Astrocyte (in vitro differentiated cells and primary cell): ENCODE measurements at regions not wholly inside any gene's neighbourhood (a gene's known extent, or its start where the extent isn't known, plus 50 kb on each side); places are given as distances from the start of the nearest gene placed in this dataset.

ENCODE experiments used
- DNase-seq: peaks from one replicate; pipeline ENCODE4 v3.0.0-alpha.2; 2010; ENCODE audit warnings: low read depth
- FAIRE-seq: peaks from 2 replicates; lab custom pipeline; 2011; peaks lifted over from hg19 to GRCh38; lab: Jason Lieb, UNC
- H2AFZ ChIP-seq: 2 replicates; pipeline ENCODE4 v1.6.0; 2012; ENCODE audit warnings: low read depth, low read length, inconsistent platforms
- H3K27ac ChIP-seq: 2 replicates; pipeline ENCODE4 v1.5.1; 2011; ENCODE audit warnings: low read depth, low read length, inconsistent platforms
- H3K27me3 ChIP-seq: 2 replicates; pipeline ENCODE4 v1.6.0; 2011; ENCODE audit warnings: low read length, inconsistent platforms; ENCODE audit not compliant: insufficient read depth
- H3K36me3 ChIP-seq: 2 replicates; pipeline ENCODE4 v1.5.1; 2011; ENCODE audit warnings: low read length, inconsistent platforms; ENCODE audit not compliant: insufficient read depth
- H3K4me1 ChIP-seq: 2 replicates; pipeline ENCODE4 v1.5.1; 2011; ENCODE audit warnings: low read length, inconsistent platforms; ENCODE audit not compliant: insufficient read depth
- H3K4me2 ChIP-seq: 2 replicates; pipeline ENCODE4 v1.6.0; 2012; ENCODE audit warnings: low read length, inconsistent platforms
- H3K4me3 ChIP-seq: 2 replicates; pipeline ENCODE4 v1.5.1; 2011; ENCODE audit warnings: low read depth, mild to moderate bottlenecking, low read length, inconsistent platforms; ENCODE audit not compliant: insufficient read depth
- H3K79me2 ChIP-seq: 2 replicates; pipeline ENCODE4 v1.6.0; 2012; ENCODE audit warnings: mild to moderate bottlenecking, low read length, inconsistent platforms; ENCODE audit not compliant: insufficient read depth
- H3K9ac ChIP-seq: 2 replicates; pipeline ENCODE4 v1.6.0; 2012; ENCODE audit warnings: mild to moderate bottlenecking, low read length, inconsistent platforms
- H3K9me3 ChIP-seq: 2 replicates; pipeline ENCODE4 v1.5.1; 2012; ENCODE audit warnings: low read depth, mild to moderate bottlenecking, low read length, inconsistent platforms; ENCODE audit not compliant: insufficient read depth
- H4K20me1 ChIP-seq: 2 replicates; pipeline ENCODE4 v1.6.0; 2012; ENCODE audit warnings: low read length, inconsistent platforms; ENCODE audit not compliant: insufficient read depth
- H3K27ac Mint-ChIP-seq: one replicate; pipeline ENCODE4 v1.8.0; 2021; ENCODE audit warnings: mild to moderate bottlenecking, mixed read lengths; ENCODE audit not compliant: unreplicated experiment
- H3K27me3 Mint-ChIP-seq: one replicate; pipeline ENCODE4 v1.8.0; 2021; ENCODE audit warnings: low read depth, mixed read lengths; ENCODE audit not compliant: unreplicated experiment
- H3K36me3 Mint-ChIP-seq: one replicate; pipeline ENCODE4 v1.8.0; 2021; ENCODE audit warnings: low read depth, mixed read lengths; ENCODE audit not compliant: unreplicated experiment
- H3K4me1 Mint-ChIP-seq: one replicate; pipeline ENCODE4 v1.8.0; 2021; ENCODE audit warnings: low read depth, mixed read lengths; ENCODE audit not compliant: unreplicated experiment
- H3K4me3 Mint-ChIP-seq: one replicate; pipeline ENCODE4 v1.8.0; 2021; ENCODE audit warnings: mild to moderate bottlenecking, moderate library complexity, mixed read lengths; ENCODE audit not compliant: unreplicated experiment
- H3K9me3 Mint-ChIP-seq: one replicate; pipeline ENCODE4 v1.8.0; 2021; ENCODE audit warnings: mild to moderate bottlenecking, mixed read lengths; ENCODE audit not compliant: unreplicated experiment
- EZH2 ChIP-seq: IDR thresholded peaks from 2 replicates; pipeline ENCODE4 v1.6.1; 2012; ENCODE audit warnings: mild to moderate bottlenecking, low read length, inconsistent platforms; ENCODE audit not compliant: insufficient read depth
- TF ChIP-seq, protein P1 (sequence below): IDR thresholded peaks from 2 replicates; pipeline ENCODE4 v1.5.1; 2011; ENCODE audit warnings: low read depth, mild to moderate bottlenecking, inconsistent platforms, low read length, moderate library complexity; ENCODE audit not compliant: insufficient read depth

DNA sequence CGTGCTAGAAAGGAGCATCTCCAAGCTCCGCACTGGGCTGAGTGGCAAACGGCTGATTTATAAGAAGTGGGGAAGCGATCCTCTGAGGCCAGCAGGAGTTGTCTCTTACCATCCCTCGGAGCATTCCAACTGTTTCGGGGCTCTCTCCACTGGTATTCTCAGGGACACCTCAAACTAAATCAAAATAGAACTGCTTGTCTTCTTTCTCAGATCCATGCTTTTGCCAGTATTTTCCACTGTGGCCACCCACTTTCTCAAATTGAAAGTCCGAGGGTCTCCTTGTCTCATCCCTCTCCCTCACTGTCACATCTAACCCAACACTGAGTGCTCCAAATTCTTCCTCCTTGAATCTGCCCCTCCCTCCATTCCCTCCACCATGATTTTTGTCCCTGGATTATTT, 83.2 kb upstream of the LEP start:
- H3K4me3 ChIP-seq = no peak overlapping the region
- H3K36me3 ChIP-seq = no peaks in the 10 kb centered on the region
- Mint-ChIP-seq H3K36me3 (no peaks in the 10 kb centered on the region), H3K4me1 (no peaks in the 10 kb centered on the region), H3K9me3 (peaks cover 4% of the 10 kb centered on the region), H3K27ac (no peak overlapping the region), H3K27me3 (peaks cover 50% of the 10 kb centered on the region), H3K4me3 (no peak overlapping the region)
- TF ChIP-seq, protein P1, sequence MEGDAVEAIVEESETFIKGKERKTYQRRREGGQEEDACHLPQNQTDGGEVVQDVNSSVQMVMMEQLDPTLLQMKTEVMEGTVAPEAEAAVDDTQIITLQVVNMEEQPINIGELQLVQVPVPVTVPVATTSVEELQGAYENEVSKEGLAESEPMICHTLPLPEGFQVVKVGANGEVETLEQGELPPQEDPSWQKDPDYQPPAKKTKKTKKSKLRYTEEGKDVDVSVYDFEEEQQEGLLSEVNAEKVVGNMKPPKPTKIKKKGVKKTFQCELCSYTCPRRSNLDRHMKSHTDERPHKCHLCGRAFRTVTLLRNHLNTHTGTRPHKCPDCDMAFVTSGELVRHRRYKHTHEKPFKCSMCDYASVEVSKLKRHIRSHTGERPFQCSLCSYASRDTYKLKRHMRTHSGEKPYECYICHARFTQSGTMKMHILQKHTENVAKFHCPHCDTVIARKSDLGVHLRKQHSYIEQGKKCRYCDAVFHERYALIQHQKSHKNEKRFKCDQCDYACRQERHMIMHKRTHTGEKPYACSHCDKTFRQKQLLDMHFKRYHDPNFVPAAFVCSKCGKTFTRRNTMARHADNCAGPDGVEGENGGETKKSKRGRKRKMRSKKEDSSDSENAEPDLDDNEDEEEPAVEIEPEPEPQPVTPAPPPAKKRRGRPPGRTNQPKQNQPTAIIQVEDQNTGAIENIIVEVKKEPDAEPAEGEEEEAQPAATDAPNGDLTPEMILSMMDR = no peak
- no peak for TF ChIP-seq EZH2
- no peak overlapping the region for H3K9ac ChIP-seq
- peaks cover 31% of the 10 kb centered on the region for H3K27me3 ChIP-seq
- no peak overlapping the region for H2AFZ ChIP-seq
- H3K27ac ChIP-seq = no peak overlapping the region
- no peaks in the 10 kb centered on the region for H3K9me3 ChIP-seq
- H3K4me2 ChIP-seq = no peak overlapping the region
- H4K20me1 ChIP-seq = no peaks in the 10 kb centered on the region
- FAIRE-seq = no peak
- no peaks in the 10 kb centered on the region for H3K4me1 ChIP-seq
- no peak for DNase-seq
- no peaks in the 10 kb centered on the region for H3K79me2 ChIP-seq

DNA sequence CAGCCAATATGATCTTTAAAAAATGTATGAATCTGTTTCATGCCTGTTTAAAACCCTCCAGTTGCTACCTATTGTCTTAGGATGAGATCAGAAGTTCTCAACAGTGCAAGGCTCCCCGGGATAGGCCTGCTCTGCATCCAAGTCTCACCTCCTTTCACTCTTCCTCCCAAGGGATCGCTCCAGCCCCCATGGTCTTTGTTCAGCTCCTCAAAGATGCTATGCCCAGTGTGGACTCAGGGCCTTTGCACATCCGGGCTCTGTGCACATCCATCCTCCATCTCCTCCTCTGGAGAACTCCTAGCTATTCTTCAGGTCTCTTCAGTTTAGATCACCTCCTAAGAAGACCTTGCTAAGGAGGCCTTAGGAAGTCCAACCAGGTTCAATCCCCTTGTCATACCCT, 82.7 kb upstream of the LEP start:
- Mint-ChIP-seq H3K4me1 (no peaks in the 10 kb centered on the region), H3K9me3 (peaks cover 4% of the 10 kb centered on the region), H3K36me3 (no peaks in the 10 kb centered on the region), H3K27ac (no peak overlapping the region), H3K27me3 (peaks cover 50% of the 10 kb centered on the region), H3K4me3 (no peak overlapping the region)
- TF ChIP-seq, protein P1 = no peak
- Histone ChIP-seq H3K27ac (no peak overlapping the region), H3K9me3 (no peaks in the 10 kb centered on the region), H3K36me3 (no peaks in the 10 kb centered on the region), H3K4me3 (no peak overlapping the region), H4K20me1 (no peaks in the 10 kb centered on the region), H3K27me3 (peaks cover 31% of the 10 kb centered on the region), H2AFZ (no peak overlapping the region), H3K9ac (no peak overlapping the region), H3K4me2 (no peak overlapping the region), H3K4me1 (peaks cover 2% of the 10 kb centered on the region), H3K79me2 (no peaks in the 10 kb centered on the region)
- DNase-seq (no peak), FAIRE-seq (no peak)

DNA sequence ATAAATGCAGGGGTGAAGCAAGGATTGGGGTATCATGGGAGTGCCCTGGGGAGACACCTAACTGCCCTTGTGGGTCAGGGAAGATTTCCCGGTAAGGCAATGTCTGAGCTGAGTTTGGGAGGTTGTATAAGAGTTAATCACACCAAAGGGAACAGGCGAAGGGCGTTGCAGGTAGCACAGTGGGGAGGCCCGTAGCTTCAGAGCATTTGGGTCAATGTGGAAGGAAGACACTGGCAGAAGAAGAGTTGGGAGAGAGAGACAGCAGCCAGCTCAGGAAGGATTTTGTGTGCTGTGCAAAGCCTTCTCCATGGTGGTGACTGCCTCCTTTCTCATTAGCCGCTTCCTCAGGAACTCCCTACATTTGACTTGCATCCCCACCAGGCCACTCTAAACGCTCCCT, 80.8 kb upstream of the LEP start:
- Histone ChIP-seq H3K27ac (no peak overlapping the region), H4K20me1 (peaks cover 8% of the 10 kb centered on the region), H3K4me2 (no peak overlapping the region), H3K4me3 (no peak overlapping the region), H3K9ac (no peak overlapping the region), H3K27me3 (peaks cover 25% of the 10 kb centered on the region), H3K36me3 (no peaks in the 10 kb centered on the region), H2AFZ (no peak overlapping the region), H3K4me1 (peaks cover 20% of the 10 kb centered on the region), H3K79me2 (no peaks in the 10 kb centered on the region), H3K9me3 (no peaks in the 10 kb centered on the region)
- Mint-ChIP-seq H3K9me3 (peaks cover 4% of the 10 kb centered on the region), H3K4me1 (peaks cover 14% of the 10 kb centered on the region), H3K36me3 (no peaks in the 10 kb centered on the region), H3K27ac (no peak overlapping the region), H3K4me3 (no peak overlapping the region), H3K27me3 (peaks cover 43% of the 10 kb centered on the region)
- FAIRE-seq (no peak), DNase-seq (no peak)
- TF ChIP-seq, protein P1 = no peak
- TF ChIP-seq EZH2 = no peak
